ENCODE measurements at regions not wholly inside any gene's neighbourhood (a gene's known extent, or its start where the extent isn't known, plus 50 kb on each side); places are given as distances from the start of the nearest gene placed in this dataset.

- no peaks in the 10 kb centered on the region for H3K27me3 ChIP-seq (ENCODE audit: insufficient read depth, poor library complexity, severe bottlenecking)
- no peak overlapping the region for H3K4me3 ChIP-seq (replicated peaks; ENCODE audit: insufficient read depth, low read length)
- no peak for TF ChIP-seq POLR2AphosphoS5 (IDR thresholded peaks at IDR 0.05; ENCODE audit: low read depth)
- no peak for TF ChIP-seq REST (IDR thresholded peaks at IDR 0.05; ENCODE audit: insufficient replicate concordance, low read depth)
- no peak for TF ChIP-seq GABPA (IDR thresholded peaks at IDR 0.05; ENCODE audit: low read depth)
- TF ChIP-seq CTCF (IDR thresholded peaks at IDR 0.05; ENCODE audit: insufficient read depth, low read length) = no peak
- TF ChIP-seq SPI1 (IDR thresholded peaks at IDR 0.05; ENCODE audit: borderline replicate concordance, low read depth) = no peak
- no peak for DNase-seq (ENCODE audit: low read depth in 1 of 2, low spot score in 1 of 2)
- no peak overlapping the region for H3K27ac ChIP-seq (replicated peaks)
Measured at GRCh38 chr1:96558635-96559034, 162.9 kb upstream of the PTBP2 start.

- no peaks in the 10 kb centered on the region for H3K27me3 ChIP-seq (ENCODE audit: insufficient read depth, poor library complexity, severe bottlenecking)
- H3K4me3 ChIP-seq (replicated peaks; ENCODE audit: insufficient read depth, low read length) = no peak overlapping the region
- H3K27ac ChIP-seq (replicated peaks) = peak overlapping the region; percentile 77
- TF ChIP-seq POLR2AphosphoS5 (IDR thresholded peaks at IDR 0.05; ENCODE audit: low read depth) = no peak
- no peak for TF ChIP-seq CTCF (IDR thresholded peaks at IDR 0.05; ENCODE audit: insufficient read depth, low read length)
- TF ChIP-seq GABPA (IDR thresholded peaks at IDR 0.05; ENCODE audit: low read depth) = no peak
- no peak for TF ChIP-seq SPI1 (IDR thresholded peaks at IDR 0.05; ENCODE audit: borderline replicate concordance, low read depth)
- no peak for TF ChIP-seq REST (IDR thresholded peaks at IDR 0.05; ENCODE audit: insufficient replicate concordance, low read depth)
- no peak for DNase-seq (ENCODE audit: low read depth in 1 of 2, low spot score in 1 of 2)
Measured at GRCh38 chr1:96559181-96559580, 162.4 kb upstream of the PTBP2 start.

GRCh38 chr1:96559707-96560596, 161.6 kb upstream of the PTBP2 start:
- TF ChIP-seq GABPA (IDR thresholded peaks at IDR 0.05; ENCODE audit: low read depth) (no peak), CTCF (IDR thresholded peaks at IDR 0.05; ENCODE audit: insufficient read depth, low read length) (no peak), POLR2AphosphoS5 (IDR thresholded peaks at IDR 0.05; ENCODE audit: low read depth) (no peak; the same call in 1 of the 2 replicates), SPI1 (IDR thresholded peaks at IDR 0.05; ENCODE audit: borderline replicate concordance, low read depth) (peak; percentile 91), REST (IDR thresholded peaks at IDR 0.05; ENCODE audit: insufficient replicate concordance, low read depth) (no peak)
- H3K27ac ChIP-seq (replicated peaks) = peak overlapping the region; percentile 77
- H3K4me3 ChIP-seq (replicated peaks; ENCODE audit: insufficient read depth, low read length) = no peak overlapping the region
- H3K27me3 ChIP-seq (ENCODE audit: insufficient read depth, poor library complexity, severe bottlenecking) = no peaks in the 10 kb centered on the region
- DNase-seq (ENCODE audit: low read depth in 1 of 2, low spot score in 1 of 2) = peak; percentile 87 to 92
